ENCODE measurements at regions not wholly inside any gene's neighbourhood (a gene's known extent, or its start where the extent isn't known, plus 50 kb on each side); places are given as distances from the start of the nearest gene placed in this dataset.
"Not testable (repeated sequence)": the region's sequence is repeated elsewhere in the genome, so short reads cannot be mapped to it uniquely, and the experiment has no call there.

DNA sequence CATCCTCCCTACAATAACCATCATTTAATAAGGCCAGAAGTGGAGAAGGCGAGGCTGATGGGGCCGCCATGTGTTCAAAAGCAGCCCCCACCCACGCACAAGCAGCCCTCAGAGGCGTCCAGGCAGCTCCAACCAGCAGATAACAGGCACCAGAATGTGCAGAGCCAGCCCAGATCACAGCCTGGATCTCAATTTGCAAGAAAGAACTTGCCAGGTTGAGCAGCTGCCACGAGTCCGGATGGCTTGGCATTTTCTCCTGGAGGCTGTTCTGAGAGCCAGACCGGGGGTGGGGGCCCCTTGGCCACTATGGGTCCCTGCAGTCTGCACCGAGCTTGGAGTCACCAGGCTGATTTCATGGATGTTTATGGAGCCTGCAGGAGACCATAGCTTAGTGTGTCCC is 338.1 kb downstream of the PREX1 start:
- DNase-seq = no peak

DNA sequence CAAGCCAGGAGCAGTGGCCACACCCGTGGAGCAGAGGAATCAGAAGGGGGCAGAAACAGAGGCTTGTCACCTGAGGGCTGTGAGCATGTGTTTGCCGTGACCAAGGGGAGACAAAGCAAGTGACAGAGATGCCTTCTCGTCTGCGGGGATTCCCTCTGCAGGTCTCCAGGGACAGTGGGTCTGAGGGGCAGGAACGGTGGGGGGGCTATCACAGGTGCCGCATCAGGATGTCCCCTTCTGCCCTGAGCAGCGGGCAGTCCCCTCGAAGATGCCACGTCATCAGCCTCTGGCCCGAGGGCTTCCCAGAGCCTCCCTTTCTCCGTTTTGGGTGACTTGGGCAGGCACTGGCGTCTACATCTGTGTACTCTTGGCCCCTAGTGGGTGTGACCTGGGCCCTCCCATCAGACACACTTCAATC is 338.7 kb downstream of the PREX1 start:
- DNase-seq = no peak

DNA sequence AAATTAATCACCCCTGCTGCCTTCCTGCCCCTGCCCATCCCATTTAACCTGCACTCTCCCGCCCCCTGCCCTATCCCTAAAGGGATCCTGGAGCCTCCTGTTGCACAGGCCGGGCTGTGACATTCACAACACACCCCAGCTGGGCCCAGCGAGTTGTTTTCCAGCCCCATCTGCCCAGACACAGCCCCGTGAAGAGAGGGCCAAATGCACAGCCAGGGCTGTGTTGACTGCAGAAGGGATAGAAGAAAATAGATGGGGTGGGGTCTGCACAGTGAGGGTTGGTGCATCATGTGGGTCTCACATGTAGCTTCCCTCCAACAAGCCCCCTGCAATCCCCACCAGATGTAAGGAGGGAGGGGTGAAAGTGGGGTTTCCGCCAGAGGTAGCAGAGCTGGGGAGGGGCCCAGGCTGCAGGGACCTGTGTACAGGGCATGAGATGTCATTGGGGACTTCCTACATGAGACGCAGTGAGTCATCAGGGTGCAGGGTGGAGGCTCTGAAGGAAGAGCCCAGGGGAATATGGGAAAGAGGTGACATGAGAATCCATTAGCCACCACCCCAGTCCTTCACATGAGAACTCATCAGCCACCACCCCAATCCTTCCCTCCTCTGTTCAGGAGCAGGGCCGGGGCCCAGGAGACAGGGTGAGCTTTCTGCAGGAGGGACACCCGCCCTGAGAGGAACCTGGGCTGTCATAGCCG is 339.3 kb downstream of the PREX1 start:
- not testable (repeated sequence) for DNase-seq

DNA sequence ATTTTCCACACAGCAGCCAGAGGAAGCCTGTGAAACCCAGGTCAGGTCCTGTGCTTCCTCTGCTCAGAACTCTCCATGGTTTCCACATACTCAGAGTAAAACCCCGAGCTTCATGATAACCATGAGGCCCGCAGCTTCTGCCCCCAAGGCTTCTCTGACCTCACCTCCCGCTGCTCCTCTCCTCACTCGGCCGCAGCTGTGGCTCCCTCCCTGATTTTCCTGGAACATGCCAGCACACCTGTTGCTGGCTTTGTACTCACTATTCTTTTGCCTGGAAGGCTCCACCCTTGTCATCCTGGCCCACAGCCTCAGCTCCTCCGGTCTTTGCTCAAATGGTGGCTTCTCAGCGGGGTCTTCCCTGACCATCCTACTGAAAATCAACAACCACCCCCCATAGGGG is 341.7 kb downstream of the PREX1 start:
- DNase-seq = no peak

DNA sequence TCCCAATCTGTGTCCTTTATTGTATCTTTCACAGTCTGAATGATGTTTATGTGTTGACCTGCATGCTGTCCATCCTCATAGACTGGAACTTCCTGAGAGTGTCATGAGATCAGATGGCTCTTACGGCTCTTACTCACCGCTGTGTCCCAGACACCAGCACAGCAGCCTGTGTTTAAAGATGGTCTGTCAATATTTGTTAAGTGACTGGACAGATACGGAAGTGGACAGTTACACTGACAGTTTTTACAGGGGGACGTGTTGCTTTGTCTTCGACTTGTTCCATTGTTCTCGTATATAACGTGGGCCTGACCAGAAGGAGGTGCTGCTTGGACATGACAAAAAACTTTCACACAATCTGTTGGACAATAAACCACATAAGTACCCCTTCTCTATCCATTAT is 342.6 kb downstream of the PREX1 start:
- DNase-seq = not testable (repeated sequence)

DNA sequence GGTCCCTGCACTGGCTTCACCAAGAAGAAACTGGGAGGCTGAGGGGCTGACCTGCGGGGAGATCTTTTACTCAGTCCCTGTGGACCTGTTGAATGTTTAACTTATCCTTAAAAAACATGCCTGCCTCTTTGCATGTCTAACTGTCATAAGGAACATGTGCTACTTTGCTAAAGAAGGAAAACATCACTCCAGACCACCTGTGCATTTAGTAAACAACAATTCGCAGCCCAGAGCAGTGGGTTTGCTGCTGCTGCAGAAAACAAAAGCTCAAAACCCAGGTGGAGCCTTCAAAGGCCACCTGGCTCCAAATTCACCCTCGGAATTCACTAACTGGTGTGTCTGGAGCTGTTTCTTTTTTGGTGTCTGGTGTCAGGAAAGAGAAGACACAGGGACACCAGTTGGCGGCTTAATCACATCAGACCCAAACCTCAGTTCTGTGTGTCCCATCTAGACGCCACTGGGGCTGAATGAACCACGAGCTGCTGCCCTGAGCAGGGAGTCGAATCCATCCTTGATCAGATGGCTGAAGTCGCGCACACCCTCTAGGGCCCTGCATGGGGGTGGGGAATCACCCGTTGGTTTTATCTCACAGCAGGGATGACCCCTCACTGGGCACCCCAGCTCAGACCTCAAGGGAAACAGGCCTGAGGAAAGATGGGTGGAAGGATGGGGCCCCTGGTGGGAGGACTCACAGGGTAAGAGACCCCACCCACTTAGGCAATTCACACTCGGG is 344.3 kb downstream of the PREX1 start:
- no peak for DNase-seq

DNA sequence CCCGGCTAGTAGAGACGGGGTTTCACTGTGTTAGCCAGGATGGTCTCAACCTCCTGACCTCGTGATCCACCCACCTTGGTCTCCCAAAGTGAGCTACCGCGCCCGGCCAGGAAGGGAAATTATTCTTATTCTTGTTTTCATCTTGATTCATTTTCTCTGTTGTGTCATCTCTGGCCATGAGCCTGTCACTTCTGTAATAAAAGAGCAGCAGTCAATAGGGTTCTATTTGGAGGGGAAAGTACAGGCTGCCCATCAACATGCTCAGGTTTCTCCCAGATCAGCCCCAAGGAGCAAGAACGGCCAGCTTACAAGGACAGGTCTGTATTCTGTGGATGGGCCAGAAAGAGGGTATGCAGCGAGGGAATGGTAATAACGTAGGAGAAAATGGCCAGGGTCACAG is 345.0 kb downstream of the PREX1 start:
- no peak for DNase-seq

DNA sequence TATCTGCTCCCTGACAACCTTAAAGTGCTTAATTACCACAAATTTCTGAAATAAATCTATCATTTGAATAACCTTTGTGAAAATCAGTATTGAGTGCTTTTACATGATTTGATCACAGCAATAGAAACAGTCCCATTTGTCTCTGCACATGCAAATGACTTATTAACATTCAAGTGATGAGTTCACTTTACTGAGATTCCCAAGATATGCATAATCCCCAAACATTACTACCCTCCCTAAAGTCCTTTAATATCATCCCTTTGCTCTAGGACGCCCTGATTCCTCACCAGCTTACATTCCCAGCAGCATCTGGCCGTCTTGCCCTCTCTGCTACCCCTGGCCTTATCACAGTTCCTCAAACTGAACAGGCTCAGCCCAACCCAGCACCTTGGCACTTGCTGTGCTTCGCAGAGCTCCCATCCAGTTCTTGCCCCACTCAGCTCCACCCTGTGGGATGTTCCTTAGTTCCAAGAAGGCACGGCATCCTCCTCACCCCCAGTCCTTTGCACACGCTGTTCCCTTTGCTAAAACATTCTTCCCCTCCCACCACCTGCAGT is 347.5 kb downstream of the PREX1 start:
- no peak for DNase-seq

DNA sequence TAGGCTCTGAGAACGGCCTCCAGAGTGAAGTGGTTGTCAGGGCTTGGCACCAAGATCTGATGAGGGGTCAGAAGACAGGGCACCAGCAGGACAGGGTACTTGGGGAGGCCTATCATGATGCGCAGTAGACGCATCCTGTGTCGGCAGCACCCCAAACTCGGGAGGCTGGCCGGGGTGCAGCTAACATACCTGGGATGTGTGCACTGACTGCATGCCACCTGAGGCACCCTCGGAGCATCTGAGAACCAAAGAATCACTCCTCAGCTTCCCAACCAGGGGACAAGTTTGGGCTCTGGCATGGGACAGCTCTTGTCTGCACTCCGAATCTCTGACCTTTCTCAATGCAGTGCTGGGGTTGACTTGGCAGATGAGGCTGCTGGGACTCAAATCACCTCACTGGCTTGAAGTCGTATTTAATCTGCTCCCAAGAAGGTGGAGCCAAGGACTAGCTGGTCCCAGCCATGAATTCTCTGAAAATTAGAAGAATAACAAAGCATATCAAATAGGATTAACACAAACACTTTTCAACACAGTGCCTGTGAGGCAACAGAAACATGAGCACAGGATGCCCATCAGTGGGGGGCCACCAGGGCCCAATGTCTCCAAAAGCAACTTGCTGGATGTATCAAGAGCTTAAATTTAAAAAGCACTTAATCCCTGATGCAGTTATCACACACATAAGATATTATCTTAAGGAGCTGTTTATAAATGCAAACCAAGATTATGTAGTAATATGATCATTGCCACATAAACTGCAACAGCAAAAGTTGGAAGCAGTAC is 348.8 kb downstream of the PREX1 start:
- DNase-seq = no peak

DNA sequence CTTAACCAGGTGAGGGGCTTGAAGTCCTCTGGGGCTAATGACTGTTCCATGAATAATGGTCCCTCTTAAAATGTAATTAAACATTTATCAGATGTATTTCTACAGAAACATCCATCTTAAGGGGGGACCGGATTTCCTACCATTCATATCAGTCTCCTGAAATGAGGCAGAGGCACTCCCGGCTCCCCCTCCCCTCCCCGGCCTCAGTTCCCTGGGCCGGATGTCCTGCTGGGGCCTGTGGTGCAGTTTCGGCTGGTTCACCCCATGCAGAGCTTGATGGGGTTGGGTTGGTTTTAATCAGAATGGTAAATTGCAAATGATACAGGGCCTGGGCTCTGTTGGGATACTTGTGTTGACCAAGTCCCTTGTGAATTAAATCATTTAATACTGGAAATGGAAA is 349.4 kb downstream of the PREX1 start:
- no peak for DNase-seq

DNA sequence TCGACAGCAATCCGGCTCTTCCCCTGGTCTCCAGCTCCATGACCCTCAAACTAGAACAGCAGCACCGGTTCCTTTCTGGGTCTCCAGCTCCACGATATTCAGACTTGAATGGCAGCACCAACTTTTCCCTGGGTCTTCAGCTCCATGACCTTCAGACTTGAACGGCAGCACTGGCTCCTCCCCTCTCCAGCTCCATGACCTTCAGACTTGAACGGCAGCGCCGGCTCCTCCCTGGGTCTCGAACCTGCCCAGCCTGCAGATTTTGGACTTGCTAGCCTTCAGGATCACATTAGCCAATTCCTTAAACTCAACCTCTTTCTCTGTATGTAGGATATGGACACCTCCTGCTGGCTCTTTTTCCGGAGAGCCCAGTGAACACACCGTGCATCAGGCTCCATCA is 350.9 kb downstream of the PREX1 start:
- no peak for DNase-seq

DNA sequence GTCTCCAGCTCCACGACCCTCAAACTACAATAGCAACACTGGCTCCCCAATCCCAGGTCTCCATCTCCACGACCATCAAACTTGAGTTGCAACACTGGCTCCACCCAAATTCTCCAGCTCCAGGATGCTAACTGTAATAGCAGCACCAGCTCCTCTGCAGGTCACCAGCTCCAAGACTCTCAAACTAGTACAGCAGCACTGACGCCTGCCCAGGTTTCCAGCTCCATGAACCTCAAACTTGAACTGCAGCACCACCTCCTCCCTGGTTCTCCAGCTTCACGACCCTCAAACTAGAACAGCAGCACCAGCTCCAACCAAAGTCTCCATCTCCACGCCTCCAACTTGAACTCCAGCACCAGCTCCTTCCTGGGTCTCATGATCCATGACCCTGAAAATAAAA is 353.8 kb downstream of the PREX1 start:
- no peak for DNase-seq

DNA sequence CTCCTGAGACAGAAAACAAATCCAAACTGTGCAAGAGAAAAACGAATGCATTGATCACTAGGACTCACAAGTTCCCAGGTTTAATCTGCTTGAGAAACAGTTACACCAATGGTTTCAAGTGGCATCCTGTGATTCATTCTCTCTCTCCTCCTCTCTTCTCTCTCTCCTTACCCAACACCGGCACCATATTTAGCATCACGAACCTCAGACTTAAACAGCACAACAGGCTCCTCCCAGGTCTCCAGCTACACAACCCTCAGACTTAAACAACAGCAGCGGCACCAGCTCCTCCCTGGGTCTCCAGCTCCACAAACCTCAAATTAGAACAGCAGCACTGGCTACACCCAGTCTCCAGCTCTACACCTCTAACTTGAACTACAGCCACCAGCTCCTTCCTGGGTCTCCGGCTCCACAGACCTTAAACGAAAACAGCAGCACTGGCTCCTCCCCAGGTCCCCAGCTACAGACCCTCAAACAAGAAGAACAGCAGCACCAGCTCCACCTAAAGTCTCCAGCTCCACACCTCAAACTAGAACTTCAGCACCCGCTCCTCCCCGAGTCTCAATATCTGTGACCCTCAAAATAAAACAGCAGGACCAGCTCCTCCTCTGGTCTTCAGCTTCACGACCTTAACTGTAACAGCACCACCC is 355.9 kb downstream of the PREX1 start:
- DNase-seq = no peak

DNA sequence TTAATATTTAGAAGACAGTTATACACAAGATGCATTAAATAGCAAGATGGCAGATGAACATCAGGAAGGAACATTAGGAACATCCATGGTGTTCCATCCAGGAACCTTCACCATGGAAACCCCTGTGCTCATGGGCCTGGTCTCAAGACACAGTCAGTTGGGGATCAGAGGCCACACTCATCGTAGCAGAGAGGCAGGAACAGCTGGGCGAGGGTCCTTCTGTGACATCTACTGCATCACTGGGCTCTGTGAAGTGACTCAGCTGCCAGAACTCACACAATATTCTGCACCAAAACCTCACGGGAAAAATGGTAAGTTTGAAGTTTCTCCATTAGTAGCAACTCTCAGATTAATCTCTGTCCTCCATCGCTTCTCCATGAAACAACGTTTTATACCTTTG is 356.6 kb downstream of the PREX1 start:
- no peak for DNase-seq

DNA sequence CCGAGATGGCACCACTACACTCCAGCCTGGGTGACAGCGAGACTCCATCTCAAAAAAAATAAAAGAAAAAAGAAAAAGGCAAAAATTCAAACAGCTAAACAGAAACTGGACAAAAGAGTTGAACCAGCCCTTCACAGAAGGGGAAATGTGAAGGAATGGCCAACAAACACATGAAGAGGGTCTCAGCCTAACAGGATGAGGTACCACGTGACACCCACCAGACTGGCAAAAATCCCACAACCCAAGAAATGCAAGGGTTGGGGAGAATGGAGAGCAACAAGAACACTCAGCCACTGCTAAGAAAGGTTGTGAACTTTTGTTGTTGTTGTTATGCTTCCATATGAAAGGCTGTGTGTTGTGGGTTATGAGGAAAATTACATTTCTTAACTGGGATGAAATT is 357.7 kb downstream of the PREX1 start:
- DNase-seq = no peak

DNA sequence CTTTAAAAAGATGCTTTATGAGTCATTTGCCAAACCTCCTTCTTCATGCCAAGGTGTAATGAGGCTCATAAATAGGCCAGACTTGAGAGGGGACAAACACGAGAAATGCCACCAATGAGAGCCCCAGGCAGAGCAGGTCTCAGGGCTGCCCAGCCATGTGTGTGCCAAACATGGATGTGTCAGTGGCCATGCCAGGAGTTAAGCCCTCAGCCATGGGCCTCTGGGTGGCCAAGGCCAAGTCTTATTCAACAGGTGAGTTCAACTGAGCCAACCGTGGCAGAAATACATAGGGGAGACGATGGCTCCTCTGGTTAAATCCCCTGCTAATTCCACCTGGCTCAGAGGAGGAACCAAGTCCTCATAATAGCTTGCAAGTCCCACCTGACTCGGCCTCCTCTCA is 358.8 kb downstream of the PREX1 start:
- DNase-seq = no peak

DNA sequence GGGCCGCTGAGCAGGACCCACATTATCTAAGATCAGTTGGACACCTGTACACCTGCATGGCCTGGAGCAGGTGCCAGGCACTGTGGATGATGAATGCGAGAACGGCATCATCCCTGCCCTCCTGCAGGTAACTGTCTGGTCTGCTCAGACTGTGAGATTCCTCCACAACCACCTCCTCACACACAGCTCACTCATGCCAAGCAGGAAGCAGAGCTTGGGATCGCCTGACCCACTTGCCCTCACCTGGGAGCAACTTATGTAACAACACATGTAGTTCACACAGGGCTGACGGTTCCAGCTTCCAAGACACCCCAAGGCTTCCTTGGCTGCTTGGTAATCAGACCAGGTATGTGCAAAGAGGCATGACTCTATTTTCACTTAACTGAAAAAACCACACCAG is 359.2 kb downstream of the PREX1 start:
- no peak for DNase-seq

DNA sequence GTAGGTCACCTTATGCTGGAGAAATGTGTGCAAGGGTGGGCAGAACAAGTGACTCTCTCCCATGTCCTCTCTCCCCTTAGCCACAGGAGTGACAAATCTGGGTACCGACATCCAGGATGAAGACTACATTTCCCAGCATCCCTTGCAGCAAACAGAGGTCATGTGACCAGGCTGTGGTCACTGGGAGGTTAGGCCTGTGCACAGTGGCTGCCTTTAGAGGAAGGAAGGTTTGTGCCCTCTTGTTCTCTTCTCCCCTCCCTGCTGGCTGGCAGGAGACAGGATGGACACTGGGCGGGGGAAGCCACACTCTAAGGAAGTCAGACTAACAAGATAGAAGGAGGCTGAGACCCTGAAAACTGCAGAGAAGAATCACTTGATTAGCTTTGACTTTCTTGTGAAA is 360.2 kb downstream of the PREX1 start:
- DNase-seq = no peak

DNA sequence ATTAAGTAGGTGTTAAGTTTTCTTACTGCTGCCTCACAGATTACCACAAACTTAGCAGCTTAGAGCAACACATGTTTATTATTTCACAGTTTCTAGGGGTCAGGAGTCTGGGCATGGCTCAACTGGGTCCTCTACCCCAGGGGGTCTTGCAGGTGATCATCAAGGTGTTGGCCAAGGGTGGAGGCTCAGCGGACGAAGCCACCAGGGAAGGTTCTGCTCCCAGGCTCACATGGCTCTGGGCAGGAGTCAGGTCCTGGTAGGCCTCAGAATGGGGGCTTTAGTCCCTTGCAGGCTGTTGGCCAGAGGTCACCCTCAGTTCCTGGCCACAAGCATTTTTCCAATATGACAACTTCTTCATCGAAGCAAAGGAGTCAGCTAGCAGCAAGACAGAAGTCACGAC is 362.5 kb downstream of the PREX1 start:
- no peak for DNase-seq

DNA sequence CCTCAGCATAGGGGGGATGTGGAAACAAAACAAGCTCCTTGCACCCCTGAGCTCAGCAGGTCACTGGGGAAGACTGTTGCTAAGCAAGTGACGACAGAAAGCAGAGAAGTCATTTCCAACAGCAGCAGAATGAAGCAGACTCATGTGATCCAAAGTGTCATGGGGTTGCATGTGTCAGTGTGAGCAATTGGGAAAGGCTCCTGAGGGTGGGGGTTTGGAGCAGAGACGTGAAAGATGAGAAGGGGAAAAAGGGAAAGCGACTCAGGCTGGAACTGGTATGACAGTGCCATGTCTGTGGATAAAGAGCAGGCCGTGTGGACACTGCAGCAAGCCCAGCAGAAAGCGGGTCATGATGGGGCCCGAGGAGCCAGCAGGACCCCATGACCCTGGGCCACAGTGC is 363.9 kb downstream of the PREX1 start:
- DNase-seq = peak; percentile 47

DNA sequence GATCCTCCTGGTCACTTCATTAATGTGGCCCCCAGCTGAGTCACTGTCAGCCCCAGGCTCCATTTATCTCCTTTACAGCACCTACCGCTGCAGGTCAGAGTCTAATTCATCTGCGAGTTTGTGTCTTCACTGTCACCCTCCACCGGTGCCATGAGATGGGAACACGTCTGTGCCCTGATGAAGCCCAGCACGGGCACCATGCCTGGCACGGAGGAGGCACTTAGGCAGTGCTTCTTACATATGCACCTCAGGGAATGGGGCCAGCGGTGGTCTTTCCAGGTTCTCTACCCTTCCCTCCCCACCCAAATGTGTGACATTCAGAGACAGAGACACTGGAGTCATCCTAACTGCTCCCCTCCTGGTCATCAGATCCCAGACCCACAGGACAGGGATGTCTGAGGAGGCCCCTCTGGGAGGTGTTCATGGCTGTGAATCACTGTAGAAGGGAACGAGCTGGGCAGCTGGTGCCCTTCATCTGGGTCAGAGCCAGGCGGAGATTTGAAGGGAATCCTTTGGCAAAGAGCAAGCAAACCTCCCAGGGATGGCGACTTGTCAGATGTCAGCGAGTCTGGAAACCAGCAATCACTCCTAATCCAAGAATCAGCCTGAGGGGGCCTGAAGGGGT is 364.6 kb downstream of the PREX1 start:
- no peak for DNase-seq

DNA sequence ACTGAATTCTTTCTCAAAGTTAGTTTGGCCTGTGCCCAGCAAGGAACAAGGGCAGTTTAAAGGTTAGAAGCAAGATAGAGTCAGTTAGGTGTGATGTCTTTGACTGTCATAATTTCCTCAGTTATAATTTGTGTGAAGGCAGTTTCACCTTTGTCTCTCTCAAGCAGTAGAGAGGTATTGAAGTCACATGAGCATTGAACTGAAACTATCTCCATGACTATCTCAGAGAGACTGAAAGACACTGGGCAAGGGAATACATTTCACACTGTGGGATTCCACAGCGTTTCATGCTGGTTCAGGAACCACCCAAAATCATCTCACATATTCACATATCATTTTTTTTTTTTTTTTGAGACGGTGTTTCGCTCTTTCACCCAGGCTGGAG is 366.1 kb downstream of the PREX1 start:
- DNase-seq = no peak

Data from fibroblast of skin of right quadriceps (primary cell).